K562 (cell line): ENCODE measurements at regions not wholly inside any gene's neighbourhood (a gene's known extent, or its start where the extent isn't known, plus 50 kb on each side); places are given as distances from the start of the nearest gene placed in this dataset.

Experiments
- EP300 ChIP-seq: IDR thresholded peaks from 2 replicates; pipeline ENCODE4 v1.6.1; 2012; ENCODE audit warnings: low read length, improper control_type of control experiment
- POLR2AphosphoS5 ChIP-seq: IDR thresholded peaks from 2 replicates; pipeline ENCODE4 v1.6.1; 2011; ENCODE audit warnings: mild to moderate bottlenecking, low read depth, low read length, moderate library complexity; ENCODE audit not compliant: control insufficient read depth, insufficient read depth
- ZNF175 ChIP-seq: fragments of 200-800 bp; sonication (Bioruptor generic); IDR thresholded peaks from 2 replicates; pipeline ENCODE4 v1.6.1; 2016; ENCODE audit warnings: low read depth, mild to moderate bottlenecking, missing genetic modification characterization, missing compliant biosample characterization
- ZNF224 ChIP-seq: sonication (generic); formaldehyde crosslinking; IDR thresholded peaks from 2 replicates; pipeline ENCODE4 v1.8.0; 2022; ENCODE audit warnings: mild to moderate bottlenecking, missing genetic modification reagents

- no peak for TF ChIP-seq POLR2AphosphoS5
- TF ChIP-seq EP300: no peak
- no peak for TF ChIP-seq ZNF224 (CRISPR knock-in tag)
- no peak for TF ChIP-seq ZNF175 (CRISPR knock-in tag)
Observed at GRCh38 chr15:95713324-95713723, 617.2 kb upstream of the NR2F2 start.
